ENCODE measurements at regions not wholly inside any gene's neighbourhood (a gene's known extent, or its start where the extent isn't known, plus 50 kb on each side); places are given as distances from the start of the nearest gene placed in this dataset.

GRCh38 chr22:44401783-44402110, 89.0 kb upstream of the SHISAL1 start:
- intact Hi-C loops (cut with micrococcal nuclease; ENCODE audit: unreplicated experiment) = no loop called here
- DNase-seq = no peak
- peaks cover 86% of the 10 kb centered on the region for H3K27me3 Mint-ChIP-seq (ENCODE audit: unreplicated experiment)
- H3K4me3 Mint-ChIP-seq (ENCODE audit: low read depth, unreplicated experiment) = no peak overlapping the region
- no peak for TF ChIP-seq CTCF (IDR thresholded peaks at IDR 0.05; ENCODE audit: unreplicated experiment)
- no peak overlapping the region for H3K27ac Mint-ChIP-seq (ENCODE audit: unreplicated experiment)
- CTCF ChIA-PET = no interaction called here
- no peaks in the 10 kb centered on the region for H3K9me3 Mint-ChIP-seq (ENCODE audit: low read depth, unreplicated experiment)
- no peaks in the 10 kb centered on the region for H3K4me1 Mint-ChIP-seq (ENCODE audit: low read depth, unreplicated experiment)
- BruUV-seq (replicated peaks) = no TSS peak
- no peaks in the 10 kb centered on the region for H3K36me3 Mint-ChIP-seq (ENCODE audit: insufficient read depth, unreplicated experiment)

GRCh38 chr22:44400763-44401060, 88.0 kb upstream of the SHISAL1 start:
- no peak overlapping the region for H3K4me3 Mint-ChIP-seq (ENCODE audit: low read depth, unreplicated experiment)
- no peaks in the 10 kb centered on the region for H3K9me3 Mint-ChIP-seq (ENCODE audit: low read depth, unreplicated experiment)
- intact Hi-C loops (cut with micrococcal nuclease; ENCODE audit: unreplicated experiment) = no loop called here
- no peak for DNase-seq
- TF ChIP-seq CTCF (IDR thresholded peaks at IDR 0.05; ENCODE audit: unreplicated experiment) = no peak
- no peaks in the 10 kb centered on the region for H3K4me1 Mint-ChIP-seq (ENCODE audit: low read depth, unreplicated experiment)
- H3K27me3 Mint-ChIP-seq (ENCODE audit: unreplicated experiment) = peaks cover 87% of the 10 kb centered on the region
- CTCF ChIA-PET = no interaction called here
- BruUV-seq (replicated peaks) = no TSS peak
- H3K36me3 Mint-ChIP-seq (ENCODE audit: insufficient read depth, unreplicated experiment) = no peaks in the 10 kb centered on the region
- no peak overlapping the region for H3K27ac Mint-ChIP-seq (ENCODE audit: unreplicated experiment)

- no peak overlapping the region for H3K4me3 Mint-ChIP-seq (ENCODE audit: low read depth, unreplicated experiment)
- H3K9me3 Mint-ChIP-seq (ENCODE audit: low read depth, unreplicated experiment) = no peaks in the 10 kb centered on the region
- intact Hi-C loops (cut with micrococcal nuclease; ENCODE audit: unreplicated experiment) = no loop called here
- H3K36me3 Mint-ChIP-seq (ENCODE audit: insufficient read depth, unreplicated experiment) = no peaks in the 10 kb centered on the region
- no peak overlapping the region for H3K27ac Mint-ChIP-seq (ENCODE audit: unreplicated experiment)
- CTCF ChIA-PET = no interaction called here
- TF ChIP-seq CTCF (IDR thresholded peaks at IDR 0.05; ENCODE audit: unreplicated experiment) = no peak
- no TSS peak for BruUV-seq (replicated peaks)
- DNase-seq = no peak
- no peaks in the 10 kb centered on the region for H3K4me1 Mint-ChIP-seq (ENCODE audit: low read depth, unreplicated experiment)
- peaks cover 88% of the 10 kb centered on the region for H3K27me3 Mint-ChIP-seq (ENCODE audit: unreplicated experiment)
These were observed 87.4 kb upstream of the SHISAL1 start for GRCh38 chr22:44399906-44400762.

GRCh38 chr22:44398856-44399837, 86.4 kb upstream of the SHISAL1 start:
- Mint-ChIP-seq H3K27me3 (ENCODE audit: unreplicated experiment) (peaks cover 97% of the 10 kb centered on the region), H3K4me3 (ENCODE audit: low read depth, unreplicated experiment) (no peak overlapping the region), H3K9me3 (ENCODE audit: low read depth, unreplicated experiment) (no peaks in the 10 kb centered on the region), H3K36me3 (ENCODE audit: insufficient read depth, unreplicated experiment) (no peaks in the 10 kb centered on the region), H3K4me1 (ENCODE audit: low read depth, unreplicated experiment) (no peaks in the 10 kb centered on the region), H3K27ac (ENCODE audit: unreplicated experiment) (no peak overlapping the region)
- no peak for TF ChIP-seq CTCF (IDR thresholded peaks at IDR 0.05; ENCODE audit: unreplicated experiment)
- no TSS peak for BruUV-seq (replicated peaks)
- DNase-seq = no peak
- CTCF ChIA-PET = interaction anchor here (0.7 kb wide), 1 partner anchor 1268 kb away, joined by 3 read pairs; no protein-coding TSS in a partner anchor
- intact Hi-C loops (cut with micrococcal nuclease; ENCODE audit: unreplicated experiment) = no loop called here

Measured in Calu3 (cell line).